HL-60 (cell line): ENCODE measurements at regions not wholly inside any gene's neighbourhood (a gene's known extent, or its start where the extent isn't known, plus 50 kb on each side); places are given as distances from the start of the nearest gene placed in this dataset.

ENCODE experiments used
- CTCF ChIP-seq: IDR thresholded peaks from one replicate; pipeline ENCODE4 v1.5.1; 2011; ENCODE audit warnings: low read length, control low read depth, inconsistent platforms; ENCODE audit not compliant: insufficient read depth
- POLR2AphosphoS5 ChIP-seq: IDR thresholded peaks from 2 replicates; pipeline ENCODE4 v1.6.1; 2012; ENCODE audit warnings: low read depth
- REST ChIP-seq: IDR thresholded peaks from 2 replicates; pipeline ENCODE4 v1.6.1; 2012; ENCODE audit warnings: low read depth; ENCODE audit not compliant: insufficient replicate concordance

- no peak for TF ChIP-seq CTCF
- no peak for TF ChIP-seq REST
- no peak for TF ChIP-seq POLR2AphosphoS5
Measured at GRCh38 chr4:30868111-30868895, 148.1 kb downstream of the PCDH7 start.
